GM12874 (cell line): ENCODE measurements at regions not wholly inside any gene's neighbourhood (a gene's known extent, or its start where the extent isn't known, plus 50 kb on each side); places are given as distances from the start of the nearest gene placed in this dataset.
A peak's percentile ranks its signal among the peaks of the same experiment; 100 is the strongest.

Experiments used
- CTCF ChIP-seq: IDR thresholded peaks from 2 replicates; pipeline ENCODE4 v1.5.1; 2011; ENCODE audit warnings: low read depth, mild to moderate bottlenecking, control low read depth, low read length, moderate library complexity; ENCODE audit not compliant: insufficient read depth

GRCh38 chr16:52227851-52228250 lies 319.1 kb downstream of the TOX3 start:
- no peak for TF ChIP-seq CTCF

- no peak for TF ChIP-seq CTCF
These were observed 334.1 kb downstream of the TOX3 start for GRCh38 chr16:52212841-52213240.

- no peak for TF ChIP-seq CTCF
These were observed 337.7 kb downstream of the TOX3 start for GRCh38 chr16:52209227-52209626.

GRCh38 chr16:52203096-52203495 lies 343.8 kb downstream of the TOX3 start:
- no peak for TF ChIP-seq CTCF

- no peak for TF ChIP-seq CTCF
These were observed 353.5 kb downstream of the TOX3 start for GRCh38 chr16:52193441-52193840.

GRCh38 chr16:52191531-52192134 lies 355.3 kb downstream of the TOX3 start:
- TF ChIP-seq CTCF: peak; percentile 84

- TF ChIP-seq CTCF: no peak
These were observed 362.6 kb downstream of the TOX3 start for GRCh38 chr16:52184336-52184735.
